HFFc6 (cell line): ENCODE measurements at regions not wholly inside any gene's neighbourhood (a gene's known extent, or its start where the extent isn't known, plus 50 kb on each side); places are given as distances from the start of the nearest gene placed in this dataset.

Experiments
- DNase-seq: peaks from one replicate; pipeline ENCODE4 v3.0.0-alpha.2; 2018
- H3K27ac Mint-ChIP-seq: 2 replicates; pipeline ENCODE4 v1.8.0; 2020; ENCODE audit warnings: mild to moderate bottlenecking, mixed read lengths
- H3K27me3 Mint-ChIP-seq: 2 replicates; pipeline ENCODE4 v1.8.0; 2021; ENCODE audit warnings: mild to moderate bottlenecking, moderate library complexity, mixed read lengths; ENCODE audit not compliant: insufficient read depth
- H3K36me3 Mint-ChIP-seq: 2 replicates; pipeline ENCODE4 v1.8.0; 2021; ENCODE audit warnings: low read depth, mixed read lengths
- H3K4me1 Mint-ChIP-seq: 2 replicates; pipeline ENCODE4 v1.8.0; 2020; ENCODE audit warnings: low read depth, mixed read lengths
- H3K4me3 Mint-ChIP-seq: 2 replicates; pipeline ENCODE4 v1.8.0; 2020; ENCODE audit warnings: mild to moderate bottlenecking, moderate library complexity, mixed read lengths
- H3K9me3 Mint-ChIP-seq: 2 replicates; pipeline ENCODE4 v1.8.0; 2020; ENCODE audit warnings: mild to moderate bottlenecking, mixed read lengths
- TF ChIP-seq, protein P1 (sequence below): fragments of 200-600 bp; sonication (generic); IDR thresholded peaks from 2 replicates; pipeline ENCODE4 v1.5.0; 2021; ENCODE audit warnings: antibody characterized with exemption, mild to moderate bottlenecking

DNA sequence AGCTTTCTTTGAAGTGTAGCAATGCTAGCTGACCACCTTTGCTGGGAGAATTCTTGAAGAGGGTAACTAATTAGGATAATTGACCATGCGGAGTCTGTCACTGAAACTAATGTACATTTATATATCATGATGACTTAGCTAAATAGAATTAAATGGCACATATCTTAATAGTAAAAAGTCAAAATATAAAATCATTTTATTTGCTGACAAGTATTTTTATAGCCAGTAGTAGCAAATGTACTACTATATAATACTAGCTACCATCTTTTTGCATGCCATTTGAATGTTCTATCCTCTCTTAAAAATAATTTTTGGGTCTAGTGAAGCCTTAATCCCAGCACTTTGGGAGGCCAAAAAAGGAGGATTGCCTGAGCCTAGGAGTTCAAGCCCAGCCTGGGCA is 605.8 kb upstream of the COX7C start:
- Mint-ChIP-seq H3K36me3 (no peaks in the 10 kb centered on the region), H3K27me3 (peaks cover 1% of the 10 kb centered on the region; the same call in 1 of the 2 replicates), H3K9me3 (peaks cover 69% of the 10 kb centered on the region), H3K4me1 (no peaks in the 10 kb centered on the region), H3K27ac (no peak overlapping the region), H3K4me3 (no peak overlapping the region)
- DNase-seq: no peak
- TF ChIP-seq, protein P1, sequence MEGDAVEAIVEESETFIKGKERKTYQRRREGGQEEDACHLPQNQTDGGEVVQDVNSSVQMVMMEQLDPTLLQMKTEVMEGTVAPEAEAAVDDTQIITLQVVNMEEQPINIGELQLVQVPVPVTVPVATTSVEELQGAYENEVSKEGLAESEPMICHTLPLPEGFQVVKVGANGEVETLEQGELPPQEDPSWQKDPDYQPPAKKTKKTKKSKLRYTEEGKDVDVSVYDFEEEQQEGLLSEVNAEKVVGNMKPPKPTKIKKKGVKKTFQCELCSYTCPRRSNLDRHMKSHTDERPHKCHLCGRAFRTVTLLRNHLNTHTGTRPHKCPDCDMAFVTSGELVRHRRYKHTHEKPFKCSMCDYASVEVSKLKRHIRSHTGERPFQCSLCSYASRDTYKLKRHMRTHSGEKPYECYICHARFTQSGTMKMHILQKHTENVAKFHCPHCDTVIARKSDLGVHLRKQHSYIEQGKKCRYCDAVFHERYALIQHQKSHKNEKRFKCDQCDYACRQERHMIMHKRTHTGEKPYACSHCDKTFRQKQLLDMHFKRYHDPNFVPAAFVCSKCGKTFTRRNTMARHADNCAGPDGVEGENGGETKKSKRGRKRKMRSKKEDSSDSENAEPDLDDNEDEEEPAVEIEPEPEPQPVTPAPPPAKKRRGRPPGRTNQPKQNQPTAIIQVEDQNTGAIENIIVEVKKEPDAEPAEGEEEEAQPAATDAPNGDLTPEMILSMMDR: no peak

DNA sequence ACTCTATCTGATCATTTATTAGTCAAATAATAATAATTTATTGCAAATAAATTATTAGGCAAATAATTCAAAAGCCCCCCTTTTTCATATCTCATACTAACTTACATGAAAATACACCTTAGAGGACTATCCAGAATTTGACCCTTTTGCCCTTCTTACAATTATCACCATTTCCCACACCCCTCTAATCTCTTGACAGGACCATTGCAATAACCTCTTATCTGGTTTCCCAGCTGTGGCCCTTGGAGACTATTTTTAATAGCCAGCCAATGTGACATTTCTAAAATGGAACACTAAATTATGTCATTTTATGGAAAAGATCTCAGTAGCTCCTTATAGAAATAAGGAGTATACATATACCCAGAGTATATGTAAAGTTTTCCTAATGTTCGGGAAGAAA is 588.4 kb upstream of the COX7C start:
- Mint-ChIP-seq H3K27ac (no peak overlapping the region), H3K4me3 (no peak overlapping the region), H3K27me3 (no peaks in the 10 kb centered on the region; the same call in 1 of the 2 replicates), H3K9me3 (peaks cover 32% of the 10 kb centered on the region), H3K4me1 (no peaks in the 10 kb centered on the region), H3K36me3 (no peaks in the 10 kb centered on the region)
- TF ChIP-seq, protein P1: no peak
- no peak for DNase-seq

DNA sequence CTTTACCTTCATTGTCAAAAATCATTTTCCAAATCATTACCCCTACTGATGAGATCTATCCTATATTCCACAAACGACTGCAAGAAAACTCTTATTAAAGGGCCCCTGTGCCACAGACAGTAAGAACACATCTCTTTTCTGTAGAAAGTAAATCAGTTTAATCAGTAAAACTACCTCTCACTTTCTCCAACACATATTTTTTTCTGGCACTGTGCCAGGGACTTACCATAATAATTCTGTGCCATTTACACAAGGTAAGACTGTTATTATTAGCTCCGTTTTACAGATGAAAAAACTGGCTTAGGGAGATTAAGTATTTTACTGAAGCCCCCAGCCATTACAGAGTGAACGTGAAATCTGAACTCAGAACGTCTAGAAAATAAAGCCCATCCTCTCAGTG is 587.0 kb upstream of the COX7C start:
- no peaks in the 10 kb centered on the region for H3K4me1 Mint-ChIP-seq
- H3K36me3 Mint-ChIP-seq: no peaks in the 10 kb centered on the region
- no peak overlapping the region for H3K27ac Mint-ChIP-seq
- peaks cover 37% of the 10 kb centered on the region for H3K9me3 Mint-ChIP-seq
- TF ChIP-seq, protein P1: no peak
- DNase-seq: no peak
- H3K27me3 Mint-ChIP-seq: no peaks in the 10 kb centered on the region; the same call in 1 of the 2 replicates
- no peak overlapping the region for H3K4me3 Mint-ChIP-seq

DNA sequence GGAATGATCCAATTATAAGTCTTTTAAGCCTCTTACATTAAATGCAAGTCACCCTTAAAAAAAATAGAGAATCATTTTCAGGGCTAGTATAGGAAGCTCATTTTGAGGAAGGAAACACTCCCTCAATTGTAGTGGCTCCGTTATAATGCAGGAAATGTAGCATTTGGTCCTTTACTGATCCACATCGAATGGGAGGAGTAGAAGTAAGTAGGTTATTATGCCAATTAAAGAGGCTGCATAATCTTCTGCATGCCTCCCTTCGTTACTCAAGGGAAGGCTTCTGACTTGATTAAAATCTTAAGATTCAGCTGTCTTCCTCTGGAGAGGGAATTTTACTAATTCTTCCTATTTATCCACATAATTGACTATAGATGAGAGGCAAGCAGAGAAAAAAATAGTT is 579.2 kb upstream of the COX7C start:
- no peaks in the 10 kb centered on the region for H3K4me1 Mint-ChIP-seq
- H3K9me3 Mint-ChIP-seq: peaks cover 39% of the 10 kb centered on the region
- no peak for DNase-seq
- no peak overlapping the region for H3K27ac Mint-ChIP-seq
- peaks cover 4% of the 10 kb centered on the region; the same call in 1 of the 2 replicates for H3K36me3 Mint-ChIP-seq
- TF ChIP-seq, protein P1: no peak
- no peaks in the 10 kb centered on the region; the same call in 1 of the 2 replicates for H3K27me3 Mint-ChIP-seq
- H3K4me3 Mint-ChIP-seq: no peak overlapping the region

DNA sequence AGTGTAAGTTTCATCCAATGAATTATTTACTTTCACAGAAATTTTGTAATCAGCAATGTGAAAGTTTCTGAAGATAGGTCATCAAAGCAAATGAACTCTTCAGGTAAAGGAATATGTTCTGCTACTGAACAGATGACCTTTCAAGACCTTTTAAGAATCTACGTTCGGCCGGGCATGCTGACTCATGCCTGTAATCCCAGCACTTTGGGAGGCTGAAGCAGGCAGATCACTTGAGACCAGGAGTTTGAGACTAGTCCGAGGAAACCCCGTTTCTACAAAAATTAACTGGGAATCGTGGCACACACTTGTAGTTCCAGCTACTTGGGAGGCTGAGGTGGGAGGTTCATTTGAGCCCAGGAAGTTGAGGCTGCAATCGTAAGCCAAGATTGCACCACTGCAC is 578.4 kb upstream of the COX7C start:
- TF ChIP-seq, protein P1: no peak
- H3K9me3 Mint-ChIP-seq: peaks cover 38% of the 10 kb centered on the region
- DNase-seq: no peak
- peaks cover 4% of the 10 kb centered on the region; the same call in 1 of the 2 replicates for H3K36me3 Mint-ChIP-seq
- H3K4me3 Mint-ChIP-seq: no peak overlapping the region
- no peak overlapping the region for H3K27ac Mint-ChIP-seq
- H3K27me3 Mint-ChIP-seq: no peaks in the 10 kb centered on the region; the same call in 1 of the 2 replicates
- H3K4me1 Mint-ChIP-seq: no peaks in the 10 kb centered on the region

DNA sequence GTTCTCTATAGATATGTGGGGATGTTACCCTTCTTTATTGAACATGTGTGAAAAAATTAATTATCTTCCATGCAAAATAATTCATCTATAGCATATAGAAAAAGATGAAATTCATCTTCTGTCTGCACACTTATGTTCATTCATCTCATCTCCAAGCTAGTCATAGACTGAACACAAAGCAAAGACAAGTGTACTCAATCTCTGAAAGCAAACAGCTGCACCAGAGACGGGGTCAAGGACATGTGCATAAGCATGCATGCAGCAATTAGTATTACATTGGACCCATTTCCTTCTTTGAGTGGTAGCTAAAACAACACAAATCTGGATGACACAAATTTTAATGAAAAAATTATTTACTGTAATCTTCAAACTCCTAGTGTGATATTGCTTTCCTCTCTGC is 547.0 kb upstream of the COX7C start:
- H3K27me3 Mint-ChIP-seq: no peaks in the 10 kb centered on the region; the same call in 1 of the 2 replicates
- TF ChIP-seq, protein P1: no peak

More for the DNA sequence above, 547.0 kb upstream of the COX7C start:
- Mint-ChIP-seq H3K4me3 (no peak overlapping the region), H3K9me3 (peaks cover 6% of the 10 kb centered on the region; the same call in 1 of the 2 replicates), H3K27ac (no peak overlapping the region), H3K4me1 (no peaks in the 10 kb centered on the region), H3K36me3 (no peaks in the 10 kb centered on the region)
- DNase-seq: no peak
